Iris pigment epithelial cell (primary cell): ENCODE measurements at regions not wholly inside any gene's neighbourhood (a gene's known extent, or its start where the extent isn't known, plus 50 kb on each side); places are given as distances from the start of the nearest gene placed in this dataset.

ENCODE experiments used
- DNase-seq: peaks from one replicate; pipeline ENCODE4 v3.0.0-alpha.2; 2011; ENCODE audit warnings: low read depth

GRCh38 chrX:44042116-44042515, 68.9 kb upstream of the NDP start:
- peak; percentile 78 for DNase-seq

GRCh38 chrX:44040406-44040805, 67.2 kb upstream of the NDP start:
- no peak for DNase-seq

- no peak for DNase-seq
These were observed 66.4 kb upstream of the NDP start for GRCh38 chrX:44039556-44039955.

- DNase-seq: peak; percentile 81
These were observed 63.1 kb upstream of the NDP start for GRCh38 chrX:44036336-44036735.

- no peak for DNase-seq
These were observed 62.4 kb upstream of the NDP start for GRCh38 chrX:44035571-44035970.

DNA sequence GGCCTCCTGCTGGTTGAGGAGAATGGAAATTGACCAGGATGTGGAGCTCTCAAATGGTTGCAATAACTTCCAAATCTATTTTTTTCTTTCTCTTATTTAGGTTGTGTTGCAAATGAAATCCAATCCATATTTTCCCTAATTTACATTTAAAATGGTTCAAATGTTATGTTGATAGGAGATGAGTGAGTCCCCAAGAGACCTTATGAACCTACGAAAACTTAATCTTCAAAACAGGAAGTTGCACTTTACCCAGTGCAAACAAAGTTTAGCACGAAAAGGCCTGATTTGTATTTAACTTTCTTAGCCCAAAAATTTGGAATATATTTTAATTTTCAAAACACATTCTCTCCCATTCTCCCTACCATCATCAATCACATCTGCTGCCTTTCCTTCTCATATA, 59.3 kb upstream of the NDP start:
- DNase-seq: no peak

DNA sequence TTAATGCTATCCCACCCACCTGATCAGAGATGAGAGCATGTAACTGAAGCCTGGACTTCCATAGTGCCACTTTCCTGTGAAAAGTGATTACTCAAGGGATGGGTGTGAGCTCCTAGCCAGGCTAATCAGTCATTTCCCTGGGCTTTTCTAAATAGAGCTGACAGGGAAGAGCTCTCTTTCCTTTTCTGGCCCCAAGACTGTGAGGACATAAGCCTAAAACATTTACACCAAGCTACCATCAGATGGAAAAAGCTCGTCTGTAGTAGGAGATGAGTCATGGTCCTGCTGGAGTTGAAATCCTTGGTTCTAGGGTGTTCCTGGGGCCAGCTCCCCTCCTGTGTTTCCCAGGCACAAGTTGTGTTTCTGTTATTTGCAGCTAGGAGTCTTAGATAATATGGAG, 52.4 kb upstream of the NDP start:
- DNase-seq: peak; percentile 77
